Activated gamma-delta T cell treated with anti-CD3 and anti-CD28 coated beads, Interleukin-2, amount 50 U/mL, for 16 hours (primary cell): ENCODE measurements at regions not wholly inside any gene's neighbourhood (a gene's known extent, or its start where the extent isn't known, plus 50 kb on each side); places are given as distances from the start of the nearest gene placed in this dataset.
"Not testable (repeated sequence)": the region's sequence is repeated elsewhere in the genome, so short reads cannot be mapped to it uniquely, and the experiment has no call there.

Experiments used
- DNase-seq: peaks from one replicate; pipeline ENCODE4 v3.0.0-alpha.2; 2020; ENCODE audit warnings: low read depth

DNA sequence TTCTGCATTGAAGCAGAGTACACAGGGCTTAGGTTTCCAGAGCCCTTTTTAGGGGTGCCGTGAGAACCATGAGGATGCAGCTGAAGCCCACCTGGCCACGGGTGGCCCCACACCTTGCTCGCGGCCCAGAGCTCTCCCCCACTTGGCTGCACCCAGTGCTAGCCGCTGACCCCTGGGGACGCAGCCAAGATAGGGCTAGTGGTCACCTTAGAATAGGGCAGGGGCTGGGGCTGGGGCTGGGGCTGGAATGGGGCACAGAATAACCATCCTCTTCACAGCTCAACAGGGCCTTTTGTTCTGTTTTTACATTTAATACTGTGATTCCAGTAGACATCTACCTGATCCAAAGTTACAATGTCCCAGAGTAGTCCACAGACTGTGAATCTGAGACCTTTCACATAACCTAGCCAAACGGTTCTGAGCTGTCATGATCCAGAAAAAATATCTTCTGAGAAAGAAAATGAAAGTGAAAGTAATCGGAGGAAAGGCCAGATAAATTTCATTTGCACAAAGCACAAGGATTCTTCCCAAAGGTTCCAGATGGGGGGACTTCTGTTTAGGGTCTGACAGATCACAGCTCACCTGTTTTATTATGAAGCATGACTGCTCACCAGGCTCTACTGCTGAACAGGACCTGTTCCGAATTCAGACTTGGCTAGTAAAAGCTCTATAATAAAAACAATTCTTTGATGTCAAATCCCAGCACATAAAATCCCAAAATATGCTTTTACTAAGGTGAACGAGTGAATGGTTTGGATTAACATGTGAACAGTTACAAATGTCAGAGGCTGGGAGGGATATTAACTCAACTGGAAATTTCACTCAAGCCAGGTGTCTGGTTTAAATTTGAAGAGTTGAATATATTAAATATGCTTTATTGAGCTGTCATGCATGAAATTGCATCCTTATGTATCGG is 401.9 kb downstream of the THBS2 start:
- DNase-seq, result no peak

- DNase-seq, result not testable (repeated sequence)
Observed at GRCh38 chr6:168850027-168850736, 403.5 kb downstream of the THBS2 start.

GRCh38 chr6:168849459-168849858 is 404.2 kb downstream of the THBS2 start:
- DNase-seq, result no peak

GRCh38 chr6:168848797-168849196 is 404.8 kb downstream of the THBS2 start:
- DNase-seq, result no peak

- DNase-seq, result no peak
Observed at GRCh38 chr6:168844821-168845609, 404.0 kb downstream of the SMOC2 start.

DNA sequence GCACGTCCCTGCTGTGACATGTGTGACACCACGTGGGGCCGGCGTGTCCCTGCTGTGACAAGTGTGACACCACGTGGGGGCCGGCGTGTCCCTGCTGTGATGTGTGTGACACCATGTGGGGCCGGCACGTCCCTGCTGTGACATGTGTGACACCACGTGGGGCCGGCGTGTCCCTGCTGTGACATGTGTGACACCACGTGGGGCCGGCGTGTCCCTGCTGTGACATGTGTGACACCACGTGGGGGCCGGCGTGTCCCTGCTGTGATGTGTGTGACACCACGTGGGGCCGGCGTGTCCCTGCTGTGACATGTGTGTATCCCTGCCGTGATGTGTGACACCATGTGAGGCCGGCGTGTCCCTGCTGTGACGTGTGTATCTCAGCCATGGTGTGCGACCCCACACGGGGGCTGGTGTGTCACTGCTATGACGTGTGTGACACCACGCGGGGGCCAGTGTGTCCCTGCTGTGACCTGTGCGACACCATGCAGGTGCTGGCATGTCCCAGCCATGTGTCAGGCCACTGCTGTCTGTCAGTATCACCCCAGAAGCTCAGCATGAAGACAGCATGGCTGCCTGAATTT is 401.7 kb downstream of the SMOC2 start:
- DNase-seq, result not testable (repeated sequence)

GRCh38 chr6:168841609-168842278 is 400.8 kb downstream of the SMOC2 start:
- no peak for DNase-seq

DNA sequence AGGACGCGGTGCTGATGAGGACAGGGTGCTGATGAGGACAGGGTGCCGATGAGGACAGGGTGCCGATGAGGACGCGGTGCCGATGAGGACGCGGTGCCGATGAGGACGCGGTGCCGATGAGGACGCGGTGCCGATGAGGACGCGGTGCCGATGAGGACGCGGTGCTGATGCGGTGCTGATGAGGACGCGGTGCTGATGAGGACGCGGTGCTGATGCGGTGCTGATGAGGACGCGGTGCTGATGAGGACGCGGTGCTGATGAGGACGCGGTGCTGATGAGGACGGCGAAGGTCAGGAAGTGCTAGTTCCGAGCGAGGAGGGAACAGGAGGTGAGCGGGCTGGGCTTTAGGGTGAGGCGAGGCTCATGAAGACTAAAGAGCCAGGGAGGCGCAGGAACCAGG is 399.9 kb downstream of the SMOC2 start:
- DNase-seq, result not testable (repeated sequence)

DNA sequence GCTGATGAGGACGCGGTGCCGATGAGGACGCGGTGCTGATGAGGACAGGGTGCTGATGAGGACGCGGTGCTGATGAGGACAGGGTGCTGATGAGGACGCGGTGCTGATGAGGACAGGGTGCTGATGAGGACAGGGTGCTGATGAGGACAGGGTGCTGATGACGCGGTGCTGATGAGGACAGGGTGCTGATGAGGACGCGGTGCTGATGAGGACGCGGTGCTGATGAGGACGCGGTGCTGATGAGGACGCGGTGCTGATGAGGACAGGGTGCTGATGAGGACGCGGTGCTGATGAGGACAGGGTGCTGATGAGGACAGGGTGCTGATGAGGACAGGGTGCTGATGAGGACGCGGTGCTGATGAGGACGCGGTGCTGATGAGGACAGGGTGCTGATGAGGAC is 399.3 kb downstream of the SMOC2 start:
- not testable (repeated sequence) for DNase-seq

GRCh38 chr6:168838037-168838399 is 397.0 kb downstream of the SMOC2 start:
- DNase-seq, result no peak

GRCh38 chr6:168837254-168838036 is 396.5 kb downstream of the SMOC2 start:
- no peak for DNase-seq

DNA sequence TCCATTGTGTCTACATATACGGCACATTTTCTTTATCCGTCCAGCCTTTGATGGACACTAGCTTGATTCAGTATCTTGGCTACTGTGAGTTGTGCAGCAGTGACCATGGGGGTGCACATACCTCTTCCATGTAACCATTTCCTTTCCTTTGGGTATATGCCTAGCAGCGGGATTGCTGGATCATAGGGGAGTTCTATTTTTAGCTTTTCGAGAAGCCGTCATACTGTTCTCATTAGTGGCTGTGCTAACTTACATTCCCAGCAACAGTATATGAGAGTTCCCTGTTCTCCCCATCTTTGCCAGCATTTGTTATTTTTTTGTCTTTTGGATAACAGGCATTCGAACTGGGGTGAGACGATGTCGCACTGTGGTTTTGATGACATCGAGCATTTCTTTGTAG is 395.0 kb downstream of the SMOC2 start:
- no peak for DNase-seq

DNA sequence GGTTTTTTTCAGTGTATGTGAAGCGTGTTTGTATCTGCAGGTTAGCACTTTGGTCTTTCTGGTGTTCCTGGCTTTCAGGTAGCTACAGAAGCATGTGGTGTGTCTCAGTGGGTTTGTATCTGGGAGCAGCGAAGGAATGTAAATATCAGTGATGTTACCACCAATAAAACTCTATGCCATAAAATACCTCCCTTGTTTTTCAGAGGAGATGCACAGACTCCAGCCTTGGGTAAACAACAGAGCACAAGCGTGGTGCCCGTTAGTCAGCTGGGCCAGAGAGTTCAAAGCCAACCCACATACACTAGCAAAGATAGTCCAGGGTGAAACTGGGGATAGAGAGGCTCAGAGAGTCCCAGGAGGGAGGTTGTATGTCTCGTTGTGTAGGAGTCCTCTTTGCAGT is 393.8 kb downstream of the SMOC2 start:
- no peak for DNase-seq

- no peak for DNase-seq
Observed at GRCh38 chr6:168834042-168834587, 393.1 kb downstream of the SMOC2 start.

DNA sequence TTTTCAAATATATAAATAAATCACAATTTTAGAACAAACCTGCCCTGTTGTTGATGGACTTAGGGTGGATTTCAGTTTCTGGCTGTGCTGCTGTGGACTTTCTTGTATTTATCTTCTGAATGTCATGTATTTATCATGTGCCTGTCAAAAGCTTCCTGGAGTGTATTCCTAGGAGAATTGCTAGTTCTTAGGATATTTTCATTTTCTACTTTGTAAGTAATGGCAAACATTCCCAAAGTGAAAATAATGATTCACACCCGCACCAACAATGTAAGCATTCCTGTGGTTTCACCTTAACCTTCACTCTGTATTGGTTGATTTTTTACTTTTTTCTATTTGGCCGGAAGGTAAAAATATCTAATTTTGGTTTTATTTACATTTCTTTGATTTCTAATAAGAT is 387.8 kb downstream of the SMOC2 start:
- DNase-seq, result no peak

GRCh38 chr6:168828035-168828434 is 387.1 kb downstream of the SMOC2 start:
- no peak for DNase-seq

DNA sequence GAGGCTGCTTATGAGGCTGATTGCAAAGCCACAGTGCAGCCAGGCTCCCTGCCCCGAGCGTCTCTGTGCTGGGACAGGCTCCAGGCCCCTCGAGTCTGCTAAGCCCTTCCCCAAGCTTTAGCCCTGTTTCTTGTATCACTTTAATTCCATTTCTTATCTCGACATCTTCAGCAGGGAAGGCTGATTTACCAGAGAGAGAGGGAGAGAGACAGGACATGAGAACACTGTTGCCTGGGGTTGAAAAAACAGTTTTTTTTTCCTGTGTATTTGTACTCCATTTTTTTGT is 386.5 kb downstream of the SMOC2 start:
- DNase-seq, result no peak

- no peak for DNase-seq
Observed at GRCh38 chr6:168826726-168827585, 386.0 kb downstream of the SMOC2 start.

- DNase-seq, result no peak
Observed at GRCh38 chr6:168826078-168826390, 385.1 kb downstream of the SMOC2 start.
